Mesenchymal stem cell (in vitro differentiated cells and primary cell): ENCODE measurements at regions not wholly inside any gene's neighbourhood (a gene's known extent, or its start where the extent isn't known, plus 50 kb on each side); places are given as distances from the start of the nearest gene placed in this dataset.

ENCODE experiments used
- DNase-seq: peaks from one replicate; pipeline ENCODE4 v3.0.0-alpha.2; 2013
- H2AFZ ChIP-seq: one replicate; pipeline ENCODE4 v1.6.1; 2013; ENCODE audit warnings: low read depth, mild to moderate bottlenecking, control low read depth, inconsistent platforms, low read length, moderate library complexity
- H2AK5ac ChIP-seq: 2 replicates; pipeline ENCODE4 v1.6.1; 2013; ENCODE audit warnings: low read length, moderate library complexity, mild to moderate bottlenecking, inconsistent platforms; ENCODE audit not compliant: severe bottlenecking
- H2BK120ac ChIP-seq: one replicate; pipeline ENCODE4 v1.6.1; 2013; ENCODE audit warnings: low read depth, mild to moderate bottlenecking, inconsistent platforms, low read length, moderate library complexity
- H2BK12ac ChIP-seq, 2 experiments: one replicate each; pipeline ENCODE4 v1.6.1; 2013; ENCODE audit warnings: inconsistent platforms in 2 of 2, low read length in 2 of 2, mild to moderate bottlenecking in 2 of 2, moderate library complexity in 2 of 2, control low read depth in 1 of 2
- H2BK15ac ChIP-seq: one replicate; pipeline ENCODE4 v1.6.1; 2013; ENCODE audit warnings: mild to moderate bottlenecking, low read depth, inconsistent platforms; ENCODE audit not compliant: poor library complexity, severe bottlenecking
- H2BK5ac ChIP-seq: 2 replicates; pipeline ENCODE4 v1.6.1; 2013; ENCODE audit warnings: low read depth, mild to moderate bottlenecking, low read length, control low read depth, inconsistent platforms; ENCODE audit not compliant: poor library complexity, severe bottlenecking
- H3K14ac ChIP-seq, 2 experiments: one replicate each; pipeline ENCODE4 v1.6.1; 2013; ENCODE audit warnings: inconsistent platforms in 2 of 2, low read length in 2 of 2, control low read depth in 1 of 2, mild to moderate bottlenecking in 1 of 2, moderate library complexity in 1 of 2
- H3K18ac ChIP-seq, 2 experiments: one replicate each; pipeline ENCODE4 v1.6.1; 2013; ENCODE audit warnings: inconsistent platforms in 2 of 2, low read length in 2 of 2, control low read depth in 1 of 2, low read depth in 1 of 2, mild to moderate bottlenecking in 1 of 2
- H3K23ac ChIP-seq, 2 experiments: one replicate each; pipeline ENCODE4 v1.6.1; 2013; ENCODE audit warnings: inconsistent platforms in 2 of 2, low read length in 2 of 2, mild to moderate bottlenecking in 2 of 2, moderate library complexity in 2 of 2, control low read depth in 1 of 2
- H3K27ac ChIP-seq: 2 replicates; pipeline ENCODE4 v1.5.1; 2013; ENCODE audit warnings: mild to moderate bottlenecking, moderate library complexity, low read length, control low read depth, inconsistent platforms; ENCODE audit not compliant: poor library complexity, severe bottlenecking
- H3K27me3 ChIP-seq, 2 experiments: 2 replicates each; pipeline versions ENCODE4 v1.6.1 to v1.7.0; 2013; ENCODE audit warnings: low read length in 2 of 2, mild to moderate bottlenecking in 2 of 2, moderate library complexity in 2 of 2, control low read depth in 1 of 2, inconsistent platforms in 1 of 2; ENCODE audit not compliant: control insufficient read depth in 1 of 2, insufficient read depth in 1 of 2
- H3K36me3 ChIP-seq, 2 experiments: 2 replicates each; pipeline versions ENCODE4 v1.6.1 to v1.7.0; 2013; ENCODE audit warnings: low read length in 2 of 2, control low read depth in 1 of 2, inconsistent platforms in 1 of 2, low read depth in 1 of 2, mild to moderate bottlenecking in 1 of 2; ENCODE audit not compliant: insufficient read depth in 2 of 2, control insufficient read depth in 1 of 2
- H3K4ac ChIP-seq, 2 experiments: one replicate each; pipeline ENCODE4 v1.6.1; 2013; ENCODE audit warnings: inconsistent platforms in 2 of 2, low read length in 2 of 2, mild to moderate bottlenecking in 2 of 2, moderate library complexity in 2 of 2, control low read depth in 1 of 2, low read depth in 1 of 2
- H3K4me1 ChIP-seq: 2 replicates; pipeline ENCODE4 v1.6.1; 2013; ENCODE audit warnings: low read depth, low read length, control low read depth; ENCODE audit not compliant: control insufficient read depth, insufficient read depth
- H3K4me2 ChIP-seq: 2 replicates; pipeline ENCODE4 v1.6.1; 2013; ENCODE audit warnings: low read length, mild to moderate bottlenecking, inconsistent platforms; ENCODE audit not compliant: poor library complexity, severe bottlenecking
- H3K4me3 ChIP-seq, 2 experiments: 2 replicates each; pipeline versions ENCODE4 v1.5.1 to v1.7.0; 2013; ENCODE audit warnings: low read length in 2 of 2, mild to moderate bottlenecking in 2 of 2, control low read depth in 1 of 2, low read depth in 1 of 2; ENCODE audit not compliant: insufficient read depth in 1 of 2
- H3K79me1 ChIP-seq: replicated peaks from 2 replicates; pipeline ENCODE4 v1.6.1; 2013; ENCODE audit warnings: mild to moderate bottlenecking, control low read depth, low read length, inconsistent platforms; ENCODE audit not compliant: poor library complexity, severe bottlenecking
- H3K9ac ChIP-seq: 2 replicates; pipeline ENCODE4 v1.7.0; 2013; ENCODE audit warnings: mild to moderate bottlenecking, low read length, moderate library complexity
- H3K9me3 ChIP-seq: 2 replicates; pipeline ENCODE4 v1.7.0; 2013; ENCODE audit warnings: mild to moderate bottlenecking, low read length; ENCODE audit not compliant: control insufficient read depth
- H4K8ac ChIP-seq: one replicate; pipeline ENCODE4 v1.6.1; 2013; ENCODE audit warnings: inconsistent platforms, mild to moderate bottlenecking, low read length, moderate library complexity
- H4K91ac ChIP-seq: one replicate; pipeline ENCODE4 v1.6.1; 2013; ENCODE audit warnings: mild to moderate bottlenecking, low read length, inconsistent platforms
- WGBS: methylation state at CpG from one replicate; pipeline ENCODE4 v1.1.7; 2013; ENCODE audit warnings: mixed read lengths; 5-methylcytosine and 5-hydroxymethylcytosine counted together

GRCh38 chr9:38311382-38312270, 80.9 kb upstream of the ALDH1B1 start:
- Histone ChIP-seq H2BK12ac (no peak overlapping the region), H3K36me3 (no peaks in the 10 kb centered on the region), H2BK15ac (no peak overlapping the region), H3K27ac (no peak overlapping the region), H4K8ac (no peak overlapping the region), H3K18ac (no peak overlapping the region), H3K9me3 (no peaks in the 10 kb centered on the region), H4K91ac (no peak overlapping the region), H3K23ac (no peak overlapping the region), H3K4me1 (peaks cover 25% of the 10 kb centered on the region), H3K27me3 (peaks cover 0 to 52% of the 10 kb centered on the region in 2 experiments), H3K14ac (no peak overlapping the region), H3K4me2 (no peak overlapping the region), H3K9ac (peak overlapping the region; percentile 20), H3K79me1 (no peaks in the 10 kb centered on the region), H3K4me3 (peak overlapping the region in 1 of 2 experiments; percentile 50), H2BK120ac (no peak overlapping the region), H2AFZ (no peak overlapping the region), H3K4ac (no peak overlapping the region), H2AK5ac (peak overlapping the region; percentile 29), H2BK5ac (no peak overlapping the region)
- WGBS: 75% methylated on average over 16 of the region's 16 CpGs
- no peak for DNase-seq

- Histone ChIP-seq H4K91ac (no peak overlapping the region), H2BK5ac (no peak overlapping the region), H2AFZ (no peak overlapping the region), H3K4ac (no peak overlapping the region), H3K4me1 (peaks cover 25% of the 10 kb centered on the region), H2BK120ac (no peak overlapping the region), H2BK12ac (no peak overlapping the region), H3K4me2 (no peak overlapping the region), H3K9me3 (no peaks in the 10 kb centered on the region), H3K27me3 (peaks cover 0 to 43% of the 10 kb centered on the region in 2 experiments), H3K79me1 (no peaks in the 10 kb centered on the region), H3K23ac (no peak overlapping the region), H3K36me3 (no peaks in the 10 kb centered on the region), H3K27ac (peak overlapping the region; percentile 38), H3K14ac (no peak overlapping the region), H3K9ac (no peak overlapping the region), H3K4me3 (no peak overlapping the region), H2BK15ac (peak overlapping the region; percentile 2), H4K8ac (no peak overlapping the region), H3K18ac (no peak overlapping the region), H2AK5ac (no peak overlapping the region)
- WGBS: 59% methylated on average over 10 of the region's 11 CpGs
- DNase-seq: peak; percentile 8
Observed at GRCh38 chr9:38309324-38310195, 82.9 kb upstream of the ALDH1B1 start.

- H2BK5ac ChIP-seq: no peak overlapping the region
- 75% methylated on average over 3 of the region's 4 CpGs for WGBS
- peaks cover 0 to 33% of the 10 kb centered on the region in 2 experiments for H3K27me3 ChIP-seq
- H3K4me2 ChIP-seq: no peak overlapping the region
- no peak overlapping the region for H2BK15ac ChIP-seq
- H3K4me1 ChIP-seq: peaks cover 25% of the 10 kb centered on the region
- no peak overlapping the region for H2AK5ac ChIP-seq
- H3K9ac ChIP-seq: no peak overlapping the region
- no peak overlapping the region for H2BK12ac ChIP-seq
- H3K4ac ChIP-seq: no peak overlapping the region
- H3K9me3 ChIP-seq: no peaks in the 10 kb centered on the region
- no peak overlapping the region for H3K18ac ChIP-seq
- H3K79me1 ChIP-seq: no peaks in the 10 kb centered on the region
- no peak overlapping the region for H3K14ac ChIP-seq
- H4K91ac ChIP-seq: no peak overlapping the region
- no peak overlapping the region for H2AFZ ChIP-seq
- H3K4me3 ChIP-seq: no peak overlapping the region
- H3K27ac ChIP-seq: no peak overlapping the region
- H2BK120ac ChIP-seq: no peak overlapping the region
- no peaks in the 10 kb centered on the region for H3K36me3 ChIP-seq
- no peak overlapping the region for H4K8ac ChIP-seq
- no peak for DNase-seq
- H3K23ac ChIP-seq: no peak overlapping the region
Observed at GRCh38 chr9:38308136-38308535, 84.4 kb upstream of the ALDH1B1 start.

GRCh38 chr9:38306899-38307298, 85.6 kb upstream of the ALDH1B1 start:
- no peak overlapping the region for H2AK5ac ChIP-seq
- peaks cover 25% of the 10 kb centered on the region for H3K4me1 ChIP-seq
- H3K4ac ChIP-seq: no peak overlapping the region
- H3K18ac ChIP-seq: no peak overlapping the region
- H3K4me3 ChIP-seq: no peak overlapping the region
- no peak overlapping the region for H3K9ac ChIP-seq
- H3K27me3 ChIP-seq: peaks cover 0 to 27% of the 10 kb centered on the region in 2 experiments
- H3K79me1 ChIP-seq: no peaks in the 10 kb centered on the region
- no peak overlapping the region for H2BK120ac ChIP-seq
- no peak for DNase-seq
- no peak overlapping the region for H2BK12ac ChIP-seq
- no peak overlapping the region for H4K8ac ChIP-seq
- H3K4me2 ChIP-seq: no peak overlapping the region
- no peak overlapping the region for H3K14ac ChIP-seq
- no peak overlapping the region for H4K91ac ChIP-seq
- H2AFZ ChIP-seq: no peak overlapping the region
- no peak overlapping the region for H2BK15ac ChIP-seq
- no peak overlapping the region for H3K27ac ChIP-seq
- no peaks in the 10 kb centered on the region for H3K9me3 ChIP-seq
- 75% methylated on average over 5 of the region's 5 CpGs for whole genome bisulfite sequencing
- H3K36me3 ChIP-seq: no peaks in the 10 kb centered on the region
- no peak overlapping the region for H3K23ac ChIP-seq
- no peak overlapping the region for H2BK5ac ChIP-seq
